Neuron (in vitro differentiated cells): ENCODE measurements at regions not wholly inside any gene's neighbourhood (a gene's known extent, or its start where the extent isn't known, plus 50 kb on each side); places are given as distances from the start of the nearest gene placed in this dataset.
"Not testable (repeated sequence)": the region's sequence is repeated elsewhere in the genome, so short reads cannot be mapped to it uniquely, and the experiment has no call there.

Experiments used
- H2AFZ ChIP-seq: one replicate; pipeline ENCODE4 v1.6.1; 2013; ENCODE audit warnings: low read depth, mild to moderate bottlenecking, inconsistent platforms, low read length, moderate library complexity
- H3K27me3 ChIP-seq: one replicate; pipeline ENCODE4 v1.6.1; 2013; ENCODE audit warnings: low read length; ENCODE audit not compliant: insufficient read depth
- H3K36me3 ChIP-seq: one replicate; pipeline ENCODE4 v1.6.1; 2013; ENCODE audit warnings: low read length; ENCODE audit not compliant: insufficient read depth
- H3K4me1 ChIP-seq: one replicate; pipeline ENCODE4 v1.6.1; 2013; ENCODE audit warnings: low read length; ENCODE audit not compliant: insufficient read depth
- H3K4me3 ChIP-seq: 2 replicates; pipeline ENCODE4 v1.5.1; 2013; ENCODE audit warnings: mild to moderate bottlenecking, low read length, moderate library complexity
- H3K9me3 ChIP-seq: one replicate; pipeline ENCODE4 v1.6.1; 2013; ENCODE audit warnings: low read length

GRCh38 chr2:63700271-63700670 lies 111.5 kb downstream of the MDH1 start:
- H3K4me3 ChIP-seq: no peak overlapping the region
- no peaks in the 10 kb centered on the region for H3K27me3 ChIP-seq
- H3K9me3 ChIP-seq: no peaks in the 10 kb centered on the region
- no peaks in the 10 kb centered on the region for H3K4me1 ChIP-seq
- no peaks in the 10 kb centered on the region for H3K36me3 ChIP-seq
- no peak overlapping the region for H2AFZ ChIP-seq

- no peaks in the 10 kb centered on the region for H3K27me3 ChIP-seq
- H2AFZ ChIP-seq: no peak overlapping the region
- H3K9me3 ChIP-seq: no peaks in the 10 kb centered on the region
- no peaks in the 10 kb centered on the region for H3K36me3 ChIP-seq
- H3K4me1 ChIP-seq: no peaks in the 10 kb centered on the region
- H3K4me3 ChIP-seq: no peak overlapping the region
These were observed 112.6 kb downstream of the MDH1 start for GRCh38 chr2:63701406-63701805.

DNA sequence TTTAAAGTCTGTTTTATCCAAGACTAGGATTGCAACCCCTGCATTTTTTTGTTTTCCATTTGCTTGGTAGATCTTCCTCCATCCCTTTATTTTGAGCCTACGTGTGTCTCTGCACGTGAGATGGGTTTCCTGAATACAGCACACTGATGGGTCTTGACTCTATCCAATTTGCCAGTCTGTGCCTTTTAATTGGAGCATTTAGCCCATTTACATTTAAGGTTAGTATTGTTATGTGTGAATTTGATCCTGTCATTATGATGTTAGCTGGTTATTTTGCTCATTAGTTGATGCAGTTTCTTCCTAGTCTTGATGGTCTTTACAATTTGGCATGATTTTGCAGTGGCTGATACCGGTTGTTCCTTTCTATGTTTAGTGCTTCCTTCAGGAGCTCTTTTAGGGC lies 117.3 kb downstream of the MDH1 start:
- H3K27me3 ChIP-seq, H3K36me3 ChIP-seq, H3K4me1 ChIP-seq, H2AFZ ChIP-seq, H3K9me3 ChIP-seq, H3K4me3 ChIP-seq: not testable (repeated sequence)

- H3K4me1 ChIP-seq: no peaks in the 10 kb centered on the region
- no peaks in the 10 kb centered on the region for H3K27me3 ChIP-seq
- no peaks in the 10 kb centered on the region for H3K36me3 ChIP-seq
- H3K9me3 ChIP-seq: no peaks in the 10 kb centered on the region
- no peak overlapping the region for H3K4me3 ChIP-seq
- H2AFZ ChIP-seq: no peak overlapping the region
These were observed 122.0 kb downstream of the MDH1 start for GRCh38 chr2:63710732-63711131.

- no peak overlapping the region for H3K4me3 ChIP-seq
These were observed 124.0 kb downstream of the MDH1 start for GRCh38 chr2:63712748-63713147.

DNA sequence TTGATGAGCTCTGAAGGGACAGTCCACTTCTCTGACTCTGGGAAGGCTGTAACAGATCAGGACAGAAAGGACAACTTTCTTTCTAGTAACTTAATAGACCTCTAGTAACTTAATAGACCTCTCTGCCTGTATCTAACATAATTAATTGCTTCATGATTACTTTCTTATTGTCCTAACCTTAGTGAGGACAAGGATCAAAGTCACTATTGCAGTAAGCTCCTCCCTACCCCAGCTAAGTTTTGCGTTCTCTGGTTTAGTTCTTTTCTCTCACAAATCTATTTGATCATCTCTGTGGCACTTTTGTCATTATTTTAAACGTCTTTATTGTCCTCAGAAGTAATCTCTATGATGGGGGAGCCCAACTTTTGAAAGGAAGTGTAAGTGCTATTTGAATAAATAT lies 125.5 kb upstream of the UGP2 start:
- H3K9me3 ChIP-seq: no peaks in the 10 kb centered on the region
- no peak overlapping the region for H3K4me3 ChIP-seq
- peaks cover 6% of the 10 kb centered on the region for H3K4me1 ChIP-seq

More at GRCh38 chr2:63712748-63713147, 124.0 kb downstream of the MDH1 start:
- H3K9me3 ChIP-seq: no peaks in the 10 kb centered on the region
- H3K4me1 ChIP-seq: no peaks in the 10 kb centered on the region
- no peak overlapping the region for H2AFZ ChIP-seq
- no peaks in the 10 kb centered on the region for H3K36me3 ChIP-seq
- no peaks in the 10 kb centered on the region for H3K27me3 ChIP-seq

DNA sequence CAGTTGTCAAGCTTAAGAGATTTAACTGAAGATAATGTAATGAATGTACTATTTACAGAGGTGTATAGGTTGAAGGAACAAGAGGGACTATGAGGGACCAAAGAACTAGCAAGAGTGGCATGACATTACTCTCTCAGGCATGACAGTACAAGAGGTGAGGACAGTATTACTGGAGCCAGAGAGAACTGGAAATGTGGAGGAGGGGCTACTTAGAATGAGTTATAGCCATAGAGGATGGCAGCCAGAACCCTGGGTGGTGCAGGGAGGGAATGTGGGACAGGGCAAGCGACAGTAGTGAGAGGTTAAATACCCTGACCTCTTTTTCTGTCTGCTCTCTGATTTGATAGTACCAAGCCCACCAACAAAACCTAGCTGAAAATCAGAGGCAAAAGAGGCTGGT lies 122.6 kb upstream of the UGP2 start:
- H2AFZ ChIP-seq: no peak overlapping the region
- H3K4me3 ChIP-seq: no peak overlapping the region
- no peaks in the 10 kb centered on the region for H3K36me3 ChIP-seq
- H3K27me3 ChIP-seq: no peaks in the 10 kb centered on the region
- H3K4me1 ChIP-seq: peaks cover 6% of the 10 kb centered on the region
- no peaks in the 10 kb centered on the region for H3K9me3 ChIP-seq

More for the DNA sequence above, 125.5 kb upstream of the UGP2 start:
- Histone ChIP-seq H3K27me3 (no peaks in the 10 kb centered on the region), H2AFZ (no peak overlapping the region), H3K36me3 (no peaks in the 10 kb centered on the region)

DNA sequence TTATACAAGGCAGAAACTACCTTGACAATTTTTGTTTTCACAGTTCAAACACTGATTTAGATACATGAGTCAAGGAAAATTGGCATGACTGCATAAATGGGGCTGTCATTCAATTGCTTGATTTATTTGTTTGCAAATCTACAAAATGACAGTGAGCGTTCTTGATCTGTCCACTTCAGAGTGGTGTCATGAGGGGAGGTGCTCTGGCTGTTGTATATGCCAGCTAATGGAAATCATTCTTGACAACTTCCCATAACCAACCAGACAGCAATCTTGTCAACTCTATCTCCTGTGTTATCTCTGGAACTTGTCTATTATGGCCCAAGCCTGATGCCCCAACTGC lies 120.6 kb upstream of the UGP2 start:
- Histone ChIP-seq H2AFZ (no peak overlapping the region), H3K4me3 (no peak overlapping the region), H3K27me3 (no peaks in the 10 kb centered on the region), H3K36me3 (no peaks in the 10 kb centered on the region), H3K4me1 (peaks cover 6% of the 10 kb centered on the region), H3K9me3 (no peaks in the 10 kb centered on the region)

GRCh38 chr2:63722284-63722683 lies 119.4 kb upstream of the UGP2 start:
- not testable (repeated sequence) for H2AFZ ChIP-seq, H3K27me3 ChIP-seq, H3K4me3 ChIP-seq

GRCh38 chr2:63723709-63724108 lies 118.0 kb upstream of the UGP2 start:
- no peaks in the 10 kb centered on the region for H3K9me3 ChIP-seq
- H3K4me3 ChIP-seq: no peak overlapping the region
- peaks cover 6% of the 10 kb centered on the region for H3K4me1 ChIP-seq
- H2AFZ ChIP-seq: no peak overlapping the region
- H3K36me3 ChIP-seq: no peaks in the 10 kb centered on the region
- no peaks in the 10 kb centered on the region for H3K27me3 ChIP-seq

More at GRCh38 chr2:63722284-63722683, 119.4 kb upstream of the UGP2 start:
- H3K9me3 ChIP-seq, H3K36me3 ChIP-seq, H3K4me1 ChIP-seq: not testable (repeated sequence)

- H3K4me1 ChIP-seq, H3K4me3 ChIP-seq, H3K27me3 ChIP-seq, H2AFZ ChIP-seq, H3K9me3 ChIP-seq, H3K36me3 ChIP-seq: not testable (repeated sequence)
These were observed 116.5 kb upstream of the UGP2 start for GRCh38 chr2:63725212-63725611.

DNA sequence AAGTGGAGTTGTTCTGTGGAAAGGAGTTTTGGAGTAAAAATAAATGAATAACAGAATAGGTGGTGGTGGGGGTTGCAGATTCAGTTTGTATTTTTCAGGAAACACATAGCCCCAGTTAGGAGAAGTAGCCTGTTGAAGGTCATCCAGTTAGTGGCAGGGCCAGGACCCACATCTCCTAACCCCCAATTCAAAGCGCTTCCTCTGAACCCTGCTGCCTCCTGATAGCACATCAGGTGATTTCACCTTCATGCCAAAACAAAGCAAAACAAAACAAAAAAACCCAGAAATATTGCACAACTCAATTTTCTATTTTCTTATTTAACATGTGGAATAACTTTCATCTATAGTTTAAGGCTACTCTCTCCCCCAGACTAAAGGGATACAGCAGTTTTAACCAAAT lies 112.3 kb upstream of the UGP2 start:
- H3K36me3 ChIP-seq: no peaks in the 10 kb centered on the region
- H2AFZ ChIP-seq: no peak overlapping the region
- H3K4me1 ChIP-seq: no peaks in the 10 kb centered on the region
- no peaks in the 10 kb centered on the region for H3K9me3 ChIP-seq
- H3K27me3 ChIP-seq: no peaks in the 10 kb centered on the region
- H3K4me3 ChIP-seq: no peak overlapping the region

DNA sequence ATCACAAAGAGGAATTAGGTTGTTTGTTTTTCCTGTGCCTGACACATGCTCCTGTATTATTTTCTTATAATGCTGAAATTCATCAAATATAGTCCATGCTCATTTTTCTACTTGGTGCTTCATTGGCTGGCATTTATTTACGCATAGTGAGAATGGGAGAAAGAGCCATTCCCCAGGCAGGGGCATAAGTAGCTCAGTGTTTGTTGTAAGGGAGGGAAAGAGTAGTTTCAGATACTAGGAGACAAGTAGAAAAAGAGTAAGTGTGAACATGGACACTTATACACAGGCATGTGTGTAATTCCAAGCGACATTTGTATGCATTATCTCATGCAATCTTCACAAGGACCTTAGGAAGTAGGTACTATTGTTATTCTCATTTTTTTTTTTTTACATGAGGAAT lies 111.9 kb upstream of the UGP2 start:
- no peaks in the 10 kb centered on the region for H3K27me3 ChIP-seq
- H3K4me3 ChIP-seq: no peak overlapping the region
- no peaks in the 10 kb centered on the region for H3K4me1 ChIP-seq
- H2AFZ ChIP-seq: no peak overlapping the region
- no peaks in the 10 kb centered on the region for H3K36me3 ChIP-seq
- no peaks in the 10 kb centered on the region for H3K9me3 ChIP-seq

DNA sequence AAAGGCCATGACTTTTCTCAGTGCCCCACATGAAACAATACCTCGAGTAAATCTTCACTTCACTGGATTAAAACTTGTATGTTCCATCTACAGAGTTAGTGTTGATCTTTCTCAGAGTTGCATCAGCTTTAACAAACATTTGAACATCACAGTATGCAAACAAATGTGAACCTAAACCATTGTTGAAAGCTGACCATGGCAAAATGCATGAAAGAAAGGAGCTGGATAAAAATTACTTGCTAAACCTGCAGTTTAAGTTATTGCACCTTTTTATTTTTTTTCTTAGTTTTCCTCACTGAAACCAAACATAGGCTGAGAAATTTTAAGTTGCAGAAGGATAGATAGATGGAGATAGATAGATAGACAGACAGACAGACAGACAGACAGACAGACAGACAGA lies 107.2 kb upstream of the UGP2 start:
- Histone ChIP-seq H3K4me3 (no peak overlapping the region), H3K9me3 (no peaks in the 10 kb centered on the region), H3K27me3 (no peaks in the 10 kb centered on the region), H2AFZ (no peak overlapping the region), H3K36me3 (no peaks in the 10 kb centered on the region), H3K4me1 (no peaks in the 10 kb centered on the region)
